ENCODE measurements at regions not wholly inside any gene's neighbourhood (a gene's known extent, or its start where the extent isn't known, plus 50 kb on each side); places are given as distances from the start of the nearest gene placed in this dataset.

GRCh38 chr3:102718651-102719050 lies 283.8 kb downstream of the ZPLD1 start:
- TF ChIP-seq CTCF (IDR thresholded peaks at IDR 0.05) (no peak), SIN3A (IDR thresholded peaks at IDR 0.05; ENCODE audit: borderline replicate concordance, insufficient read depth, low read depth, low read length) (no peak), POLR2AphosphoS5 (IDR thresholded peaks at IDR 0.05; ENCODE audit: low read depth, low read length) (no peak), TCF7L2 (IDR thresholded peaks at IDR 0.05; ENCODE audit: low read depth, low read length) (no peak), REST (IDR thresholded peaks at IDR 0.05; ENCODE audit: insufficient read depth in 1 of 2, low read depth in 2 of 2, low read length in 1 of 2) (no peak)
